ENCODE measurements at regions not wholly inside any gene's neighbourhood (a gene's known extent, or its start where the extent isn't known, plus 50 kb on each side); places are given as distances from the start of the nearest gene placed in this dataset.
A peak's percentile ranks its signal among the peaks of the same experiment; 100 is the strongest.

DNA sequence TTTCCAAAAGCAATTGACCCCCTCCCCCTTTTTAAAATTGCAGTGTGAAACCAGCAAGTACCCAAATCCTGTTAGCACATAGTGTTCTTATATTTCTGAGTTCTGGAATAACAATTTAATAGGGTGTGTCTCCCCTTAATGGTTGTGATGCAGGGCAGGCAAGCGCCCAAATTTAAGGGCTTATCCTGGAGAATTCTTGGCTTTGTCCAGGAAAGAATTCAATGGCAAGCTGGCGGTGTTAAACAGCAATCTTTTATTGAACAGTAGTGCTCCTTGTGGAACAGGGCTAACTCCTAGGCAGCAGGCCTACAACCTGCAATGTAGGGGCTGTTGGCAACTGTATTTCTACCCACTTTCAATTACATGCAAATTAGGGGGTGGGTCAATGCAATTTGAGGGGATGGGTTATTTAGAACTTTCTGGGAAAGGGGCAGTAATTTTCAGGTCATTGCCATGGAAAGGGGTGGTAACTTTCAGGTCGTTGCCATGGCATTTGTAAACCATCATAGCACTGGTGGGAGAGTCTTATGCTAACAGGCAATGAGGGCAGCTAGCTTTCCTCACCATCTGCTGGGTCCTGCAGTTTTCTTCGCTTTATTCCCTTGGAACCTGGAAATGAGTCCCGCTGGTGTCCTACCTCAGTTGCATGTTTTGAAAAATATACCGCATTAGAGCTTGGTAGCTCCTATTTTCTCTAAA is 149.0 kb upstream of the KCTD1 start:
- DNase-seq = no peak

DNA sequence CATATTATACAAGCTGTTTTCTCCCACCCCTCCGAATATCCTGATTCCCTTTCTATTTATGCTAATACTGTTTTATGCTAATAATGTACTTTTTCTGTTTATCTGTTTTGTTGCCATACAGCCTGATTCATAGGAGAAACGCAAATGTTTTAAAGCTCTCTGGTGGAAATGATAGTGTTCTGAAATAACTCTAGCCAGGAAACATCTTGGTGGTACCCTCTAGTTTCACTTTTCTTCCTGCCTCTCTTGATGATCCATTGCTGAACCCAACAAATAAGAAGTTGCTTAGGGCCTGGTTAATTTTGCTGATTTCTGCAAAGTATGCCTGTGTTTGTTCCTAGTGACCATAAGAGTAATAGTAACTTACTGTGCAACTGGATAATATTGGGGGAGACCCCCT is 148.4 kb upstream of the KCTD1 start:
- DNase-seq = no peak

DNA sequence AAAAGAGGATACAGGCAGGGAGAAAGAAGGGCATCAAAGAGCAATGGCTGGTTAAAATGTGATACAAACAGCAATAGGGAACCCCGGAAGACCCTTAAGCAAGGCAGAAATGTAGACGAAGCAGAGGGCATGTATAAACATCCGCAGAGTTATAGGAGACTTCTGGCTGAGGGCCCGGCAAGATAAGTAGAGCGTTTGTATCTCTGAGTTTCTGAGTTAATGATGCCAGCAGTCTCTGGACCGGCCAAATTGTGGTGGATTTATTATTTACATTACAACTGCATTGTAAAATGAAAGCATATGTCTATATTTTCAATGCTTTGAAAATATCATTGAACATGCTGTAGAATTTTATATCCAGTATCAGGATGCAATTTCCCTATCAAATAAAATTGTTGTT is 148.0 kb upstream of the KCTD1 start:
- no peak for DNase-seq

DNA sequence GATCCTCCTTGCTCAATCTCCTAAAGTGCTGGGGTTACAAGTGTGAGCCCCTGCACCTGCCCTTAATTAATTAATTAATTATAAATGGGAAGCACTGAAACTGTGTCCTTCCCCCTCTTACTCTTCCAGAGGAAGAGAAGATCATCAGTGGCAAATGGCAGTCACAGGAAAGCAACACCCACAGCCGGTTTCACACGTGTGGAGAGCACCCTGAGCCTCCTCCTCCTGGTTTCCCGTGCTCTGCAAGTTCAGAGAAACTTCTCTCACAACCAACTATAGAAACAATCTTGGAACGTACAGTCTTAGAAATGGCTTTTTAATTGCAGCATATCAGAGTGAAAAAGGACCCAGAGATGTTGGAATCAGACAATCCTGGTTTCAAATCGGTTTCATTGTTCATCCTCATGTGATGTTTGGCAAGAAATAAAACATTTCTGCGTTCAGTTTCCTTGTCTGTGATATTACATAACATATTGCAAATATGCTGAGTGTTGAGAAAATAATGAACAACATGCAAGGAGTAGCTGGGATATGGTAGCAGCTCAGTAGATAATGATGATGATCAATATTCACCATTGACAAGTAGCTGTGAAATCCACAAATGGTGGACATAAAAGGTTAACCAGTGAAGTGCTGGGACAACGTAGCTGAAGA is 141.0 kb upstream of the KCTD1 start:
- DNase-seq = no peak

DNA sequence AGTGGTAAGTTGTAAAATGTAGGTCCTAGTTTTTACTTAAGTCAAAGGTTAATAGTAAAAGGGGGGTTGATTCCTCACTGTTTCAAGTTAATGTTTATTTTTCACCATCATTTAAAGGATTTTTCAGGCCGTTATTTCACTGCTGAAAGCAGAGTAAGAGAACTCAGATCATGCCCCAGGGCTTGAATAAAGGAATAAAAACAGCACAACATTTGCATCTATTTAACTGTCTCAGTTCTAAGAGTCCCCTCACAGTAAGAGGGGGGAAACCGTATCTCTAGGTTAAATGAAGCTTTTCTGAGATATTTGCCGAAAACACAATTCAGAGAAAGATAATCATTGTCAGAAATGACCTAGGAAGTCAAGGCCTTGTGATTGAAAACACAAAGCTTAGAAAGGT is 138.2 kb upstream of the KCTD1 start:
- DNase-seq = no peak

DNA sequence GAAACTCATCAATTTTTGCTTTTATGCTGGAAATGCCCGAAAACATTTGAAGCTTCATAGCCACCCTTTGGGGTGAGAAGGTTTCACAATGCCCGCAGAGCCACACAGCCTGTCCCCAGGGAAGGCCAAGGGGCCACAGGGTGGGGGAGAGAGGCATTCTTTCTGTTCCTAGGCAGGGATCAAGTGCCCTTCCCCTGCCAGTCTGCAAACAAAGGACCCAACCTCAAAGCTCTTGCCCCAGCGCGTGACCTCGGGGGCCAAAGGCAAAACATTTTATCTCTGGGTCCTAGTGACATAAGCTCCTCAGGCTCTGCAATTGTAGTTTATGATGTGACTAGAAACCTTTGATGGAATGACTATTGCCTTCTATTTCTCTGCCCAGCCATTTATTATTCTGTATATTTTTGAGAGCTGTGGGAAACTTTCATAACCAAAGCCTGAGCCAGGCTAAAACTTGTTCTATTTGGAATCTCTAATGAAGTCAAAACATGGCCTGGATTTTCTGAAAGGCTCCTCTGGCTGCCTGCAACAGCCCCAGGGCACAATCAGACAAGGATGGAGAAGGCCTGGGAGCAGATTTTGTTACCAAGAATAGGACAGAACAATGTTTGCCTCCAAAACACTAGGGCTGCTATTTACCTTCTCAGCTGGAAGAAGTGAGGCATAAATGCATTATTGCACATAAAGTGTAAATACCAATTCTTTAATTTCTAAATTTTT is 137.2 kb upstream of the KCTD1 start:
- no peak for DNase-seq

DNA sequence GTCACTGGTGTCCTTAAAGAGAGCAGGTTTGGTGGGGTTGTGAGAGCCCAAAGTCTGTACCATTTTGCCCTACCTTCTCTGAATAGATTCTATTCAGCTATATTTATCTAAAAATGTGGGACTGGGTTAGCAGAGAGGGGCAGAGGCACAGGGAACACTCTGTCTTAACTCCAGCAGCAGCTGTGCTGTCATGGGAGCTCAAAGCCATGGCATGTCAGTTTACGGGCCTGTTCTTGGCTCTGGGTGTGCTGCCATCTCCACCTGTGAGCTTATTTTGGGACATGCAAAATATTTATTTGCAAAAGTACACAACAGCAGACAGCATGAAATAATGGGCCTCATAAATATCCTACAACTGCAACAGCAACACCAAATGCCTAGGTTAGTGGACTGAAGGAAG is 129.6 kb upstream of the KCTD1 start:
- DNase-seq = no peak

DNA sequence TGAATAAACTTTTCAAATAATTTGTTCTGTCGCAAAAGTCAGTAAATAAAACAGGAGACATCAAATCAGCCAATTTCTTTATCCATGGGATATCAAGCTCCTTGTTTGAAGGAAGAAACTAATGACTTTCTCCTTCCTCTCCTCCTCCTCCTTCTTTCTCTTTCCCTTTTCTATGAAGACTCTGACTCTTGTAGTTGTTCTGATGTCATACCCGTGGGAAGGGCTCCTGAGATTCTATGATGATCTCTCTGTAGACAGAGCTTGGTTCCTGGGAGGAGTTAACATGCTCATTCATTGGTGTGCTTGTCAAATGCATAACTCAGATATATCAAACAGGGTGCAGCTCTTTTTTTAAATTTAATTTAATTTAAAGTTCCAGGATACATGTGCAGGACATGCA is 118.7 kb upstream of the KCTD1 start:
- DNase-seq = no peak

DNA sequence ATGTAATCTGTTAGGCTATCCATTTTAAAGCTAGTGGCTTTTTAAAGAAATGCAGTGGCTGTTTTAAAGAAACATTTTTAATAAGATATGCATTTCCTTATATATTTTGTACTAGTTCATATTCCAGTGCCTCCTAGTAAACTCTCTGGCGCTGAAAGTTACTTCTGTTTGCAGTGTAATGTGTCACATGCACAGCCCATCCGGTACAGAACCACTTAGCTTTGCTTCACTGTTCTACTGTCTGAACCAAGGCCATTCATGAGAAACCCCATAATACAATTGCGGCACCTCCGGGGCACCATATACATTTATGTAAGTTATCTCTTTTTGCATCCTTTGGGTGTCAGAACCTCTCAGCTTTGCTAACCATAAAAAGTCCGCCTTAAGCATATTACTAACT is 114.6 kb upstream of the KCTD1 start:
- DNase-seq = no peak

DNA sequence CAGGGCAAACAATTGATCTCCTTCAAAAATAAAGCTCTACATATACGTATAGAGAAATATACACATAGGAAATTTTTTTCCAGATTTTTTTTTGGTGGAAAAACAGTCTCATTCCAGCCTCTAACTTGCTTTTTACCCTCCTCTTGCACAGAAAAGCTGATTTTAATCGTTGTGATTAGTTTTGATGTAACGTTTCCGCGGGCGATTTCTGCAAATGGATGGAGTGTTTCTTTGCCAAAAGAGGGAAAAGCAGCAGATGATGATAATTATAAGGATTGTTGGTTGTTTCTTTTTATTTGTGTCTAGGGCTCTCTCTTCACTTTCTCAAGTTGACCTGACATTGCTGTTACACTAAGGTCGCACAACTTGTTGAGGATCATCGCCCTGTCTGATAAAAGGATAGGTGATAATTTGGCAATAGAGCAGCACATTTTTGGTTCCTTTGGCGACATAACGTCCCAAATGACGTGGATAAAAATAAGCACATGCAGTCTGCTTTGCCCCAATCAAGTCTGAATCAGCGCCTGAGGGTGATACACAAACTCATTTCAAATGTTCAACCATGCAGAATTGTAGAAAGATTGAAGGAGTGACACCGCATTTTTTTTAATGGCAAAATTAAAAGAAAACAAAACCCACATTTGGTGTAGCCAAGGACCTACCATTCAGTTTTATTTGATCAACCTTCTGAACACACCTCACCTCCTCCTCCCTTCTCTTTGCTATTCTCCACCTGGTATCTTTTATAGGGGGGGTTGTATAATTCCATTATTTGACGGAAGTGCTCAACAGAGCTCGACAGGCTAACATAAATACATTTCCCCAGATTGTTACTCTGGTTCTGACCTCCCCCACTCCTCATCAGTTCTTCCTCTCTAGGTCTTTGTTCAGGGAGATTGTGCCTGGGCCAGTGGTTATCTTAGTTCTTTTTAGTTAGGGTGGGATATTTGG is 109.6 kb upstream of the KCTD1 start:
- no peak for DNase-seq

DNA sequence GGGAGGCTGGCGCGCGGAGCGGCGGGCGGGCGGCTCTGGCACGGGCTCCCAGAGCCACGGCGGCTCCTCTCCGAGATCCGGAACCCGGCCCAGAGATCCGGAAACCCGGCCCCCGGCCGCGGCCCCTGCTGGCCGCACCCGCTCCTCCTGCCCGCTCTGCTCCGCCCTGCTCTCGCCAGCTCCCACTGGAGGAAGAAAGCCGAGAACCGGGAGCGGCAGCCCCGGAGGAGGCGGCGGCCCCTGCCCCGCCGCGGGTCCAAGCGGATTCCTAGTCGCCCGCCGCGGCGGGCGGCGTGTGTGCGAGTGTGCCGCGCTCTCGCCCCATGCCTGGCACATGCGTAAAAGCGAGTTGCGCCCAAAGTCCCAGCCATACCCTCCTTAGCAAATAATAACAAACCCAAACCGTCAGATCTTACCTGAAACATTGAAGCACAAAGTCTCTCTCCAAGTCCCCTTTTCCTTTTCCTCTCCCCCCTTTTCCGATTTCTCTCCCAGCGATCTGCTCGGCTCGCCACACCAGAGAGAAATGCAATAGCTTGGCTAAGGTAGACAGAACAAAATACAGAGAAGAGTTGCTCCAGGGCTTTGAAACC is 108.7 kb upstream of the KCTD1 start:
- DNase-seq = peak; percentile 9 to 15

DNA sequence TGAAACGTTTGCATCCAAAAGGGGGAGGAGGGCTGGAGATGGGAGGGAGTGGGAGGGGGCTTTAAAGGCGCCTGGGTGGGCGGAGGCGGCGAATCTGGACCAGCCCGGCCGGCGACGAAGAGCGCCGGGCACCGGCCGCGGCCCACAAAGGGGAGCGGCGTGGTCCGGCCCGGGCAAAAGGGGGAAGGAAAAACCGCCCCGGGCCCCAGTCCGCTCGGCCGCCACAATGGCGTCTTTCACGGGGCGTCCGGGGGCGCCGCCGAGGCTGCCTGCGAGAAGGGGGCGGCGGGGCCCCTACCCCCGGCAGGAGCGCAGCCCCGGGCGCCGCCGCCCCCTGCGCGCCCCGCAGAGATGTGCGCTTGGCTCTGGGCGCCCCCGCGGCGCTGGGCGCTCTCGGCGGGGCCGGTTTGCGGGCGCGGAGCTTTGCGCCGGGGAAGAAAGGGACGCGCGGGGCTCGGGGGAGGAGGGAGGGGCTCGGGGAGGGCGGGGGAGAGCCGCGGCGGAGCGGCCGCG is 108.1 kb upstream of the KCTD1 start:
- DNase-seq = no peak

DNA sequence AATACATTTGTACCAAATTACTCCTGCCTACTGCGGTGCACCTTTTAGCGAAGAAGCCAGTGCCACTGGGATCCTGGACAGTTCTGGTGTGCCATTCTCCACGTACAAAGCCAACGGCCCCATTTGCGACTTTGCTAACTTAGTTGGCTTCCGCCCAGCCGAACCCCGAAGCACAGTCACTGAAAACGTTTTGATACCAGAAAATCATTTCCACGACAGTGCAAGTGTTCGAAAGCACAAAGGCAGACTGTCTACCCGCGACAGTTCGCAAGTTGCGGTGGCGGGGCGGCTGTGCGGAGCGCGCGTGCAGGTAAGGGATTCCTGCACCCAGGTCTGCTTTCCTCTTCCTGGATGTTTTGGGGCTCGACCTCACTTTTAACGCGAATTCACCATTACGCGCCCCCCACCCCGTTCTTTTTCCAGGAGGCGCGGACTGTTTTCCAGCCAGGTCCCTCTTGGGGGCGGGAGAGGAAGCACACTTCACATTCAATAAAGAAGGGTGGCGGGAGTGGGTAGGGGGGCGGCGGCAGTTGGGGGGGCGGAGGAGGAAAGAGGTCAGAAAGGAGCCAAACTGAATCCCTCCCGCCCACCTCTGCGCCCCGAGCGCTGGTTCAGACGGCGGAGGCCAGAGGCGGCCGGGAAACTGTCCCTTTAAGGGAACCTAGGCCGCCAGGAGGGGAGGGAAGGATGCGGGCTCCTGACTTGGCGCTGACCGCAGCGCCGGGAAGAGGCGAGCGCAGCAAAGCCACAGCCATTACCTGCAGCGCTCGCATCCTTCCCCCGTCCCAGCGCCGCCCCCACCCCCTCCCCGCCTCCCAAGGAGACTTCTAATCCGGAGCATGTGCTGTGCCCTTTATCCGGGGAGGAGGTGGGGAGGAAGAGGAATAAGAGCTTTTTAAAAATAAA is 107.4 kb upstream of the KCTD1 start:
- DNase-seq = peak in 1 of 2 experiments; percentile 14

DNA sequence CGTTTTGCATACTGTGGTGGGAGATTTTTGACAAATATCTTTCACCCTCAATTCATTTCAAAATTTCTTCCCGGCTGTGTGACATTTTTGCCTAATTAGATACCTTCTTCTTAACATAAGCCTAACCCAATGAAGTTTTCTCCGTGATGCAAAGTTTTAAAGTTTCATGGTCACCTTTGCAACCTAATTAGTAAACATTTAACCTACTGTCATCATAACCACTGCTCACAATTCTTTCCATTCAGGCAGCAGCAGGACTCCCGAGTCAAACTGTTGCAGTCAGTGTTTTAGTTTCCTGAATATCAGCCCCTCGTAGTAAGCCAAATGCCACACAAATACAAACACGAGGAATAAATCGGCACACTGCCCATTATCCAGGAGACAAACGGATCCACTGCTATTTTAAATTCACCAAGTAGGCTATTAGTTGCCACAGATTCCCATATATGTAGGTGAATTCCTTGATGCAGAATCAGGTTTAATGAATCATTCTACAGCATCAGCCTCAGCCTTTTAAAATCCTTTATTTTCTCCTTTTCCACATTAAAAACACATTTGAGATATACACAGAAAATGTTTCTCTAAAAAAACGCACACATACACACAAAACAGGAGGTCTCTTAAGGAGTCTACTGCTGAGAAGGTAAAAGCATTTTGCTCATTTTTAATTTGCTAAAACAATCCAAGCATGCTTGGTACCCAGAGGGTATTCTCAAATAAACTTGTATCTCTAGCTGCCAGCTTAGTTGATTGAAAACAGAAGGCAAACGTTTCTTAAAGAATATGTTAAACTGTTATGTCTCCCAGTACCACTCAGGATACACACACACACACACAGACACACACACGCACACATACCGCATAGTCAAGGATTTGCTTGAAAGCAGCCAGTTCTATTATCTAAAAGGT is 106.5 kb upstream of the KCTD1 start:
- DNase-seq = no peak

DNA sequence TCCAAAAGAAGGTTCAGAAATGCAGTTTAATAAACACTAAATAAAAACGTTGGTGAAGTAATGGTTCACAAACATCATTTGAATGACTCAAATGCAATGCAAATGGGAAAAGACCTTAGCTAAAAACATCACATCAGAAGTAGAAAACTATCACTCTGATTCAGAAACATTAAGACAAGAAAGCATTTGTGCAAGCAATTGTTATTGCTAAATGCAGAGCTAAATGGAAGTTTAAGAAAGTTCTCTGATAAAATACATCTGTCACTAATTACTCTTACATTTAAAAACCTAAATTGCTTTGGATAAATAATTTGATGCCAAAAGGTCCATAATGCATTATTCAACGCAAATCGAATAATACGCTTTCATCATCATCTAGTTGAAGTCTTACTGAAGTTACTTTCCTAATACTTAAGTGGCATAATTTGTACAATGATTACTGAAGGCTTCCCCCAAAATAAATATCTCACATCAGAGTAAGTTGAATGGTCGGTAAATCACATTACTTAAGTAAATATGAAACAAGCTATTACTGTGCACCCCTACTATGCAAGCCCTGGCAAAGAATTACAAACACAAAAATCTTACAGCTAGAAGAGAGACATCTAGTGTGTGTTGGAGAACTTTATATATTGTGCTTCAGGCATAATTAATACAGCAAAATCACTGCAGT is 105.7 kb upstream of the KCTD1 start:
- DNase-seq = no peak

DNA sequence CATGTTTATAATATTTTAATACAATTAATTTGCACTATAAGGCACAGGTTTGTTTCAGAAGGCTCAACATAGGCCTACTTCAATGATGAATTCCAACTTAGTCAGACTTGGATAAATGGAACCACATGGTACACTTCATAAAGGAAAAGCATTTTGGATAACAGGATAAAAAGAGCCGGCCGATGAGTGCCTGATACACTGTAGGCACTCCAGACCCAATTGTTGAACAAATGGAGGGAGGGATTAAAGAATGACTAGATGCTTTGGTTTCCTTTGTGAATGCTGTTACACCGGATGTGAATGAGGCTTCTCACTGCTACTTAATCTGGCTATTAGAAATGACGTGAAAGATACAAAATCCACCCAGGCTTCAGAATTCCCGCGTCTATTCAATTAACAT is 104.1 kb upstream of the KCTD1 start:
- DNase-seq = no peak

DNA sequence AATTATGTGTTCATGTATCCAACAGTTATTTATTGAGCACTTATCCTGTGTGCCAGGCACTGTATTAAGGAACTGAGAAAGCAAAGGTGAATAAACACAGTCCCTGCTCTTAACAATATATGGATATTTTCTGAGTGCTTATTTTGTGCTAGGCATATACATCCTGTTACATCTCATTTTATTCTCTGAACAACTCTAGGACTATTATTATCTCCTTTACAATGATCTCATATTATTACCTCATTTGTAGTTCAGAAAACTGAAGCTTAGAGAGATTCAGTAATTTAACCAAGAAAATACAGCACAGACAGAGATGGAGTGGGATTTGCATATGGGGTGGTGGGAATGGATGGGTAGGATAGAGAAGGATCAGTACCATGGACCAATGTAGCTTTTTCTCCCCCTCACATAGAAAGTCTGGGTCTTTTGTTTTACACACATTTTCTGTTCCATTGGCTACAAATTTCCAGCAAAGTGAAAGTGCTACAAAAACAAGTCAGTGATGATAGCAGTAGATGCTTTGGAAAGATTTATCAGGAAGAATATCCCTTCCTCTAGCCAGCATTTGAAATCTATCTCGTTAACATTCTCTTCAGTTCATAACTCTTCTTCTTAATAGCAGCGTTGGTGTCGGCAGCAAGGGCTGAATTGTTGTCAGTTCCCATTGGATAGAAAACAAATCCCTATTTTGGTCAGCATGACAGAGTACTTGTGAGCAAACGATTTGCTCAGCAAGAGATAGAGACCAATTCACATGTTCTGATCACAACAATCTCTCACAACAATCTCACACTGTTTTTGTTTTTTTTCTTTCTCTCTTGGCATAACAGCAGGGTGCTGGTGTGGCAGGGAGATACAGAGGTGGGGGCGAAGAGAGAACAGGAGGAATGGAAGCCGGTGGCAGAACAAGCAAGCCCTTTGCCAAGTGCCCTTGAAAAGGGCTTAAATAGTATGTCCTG is 102.2 kb upstream of the KCTD1 start:
- no peak for DNase-seq

DNA sequence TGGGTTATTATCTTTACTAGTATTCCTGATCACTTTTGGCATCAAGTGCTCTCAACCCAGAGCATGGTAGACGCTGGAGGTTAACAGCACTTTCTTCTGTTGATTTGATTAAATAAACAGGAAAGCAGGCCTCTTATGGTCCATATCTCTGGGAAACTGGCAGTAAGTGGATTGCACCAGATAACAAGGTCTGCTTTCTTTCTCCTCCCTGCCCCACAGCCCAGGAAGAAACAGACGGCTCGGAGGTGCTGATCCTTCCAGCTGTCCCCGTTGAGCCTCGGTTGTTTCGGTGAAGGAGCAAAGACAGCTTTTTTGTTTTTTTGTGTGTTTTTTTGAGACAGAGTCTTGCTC is 100.8 kb upstream of the KCTD1 start:
- DNase-seq = no peak
